GM12878 (cell line): ENCODE measurements at regions not wholly inside any gene's neighbourhood (a gene's known extent, or its start where the extent isn't known, plus 50 kb on each side); places are given as distances from the start of the nearest gene placed in this dataset.

Experiments used
- BHLHE40 ChIP-seq, 2 experiments: fragments of 450-650 bp in 1 of 2; IDR thresholded peaks; 2 replicates each; pipeline ENCODE4 v1.6.1; 2011 to 2017; ENCODE audit warnings: low read depth in 2 of 2, borderline replicate concordance in 1 of 2, improper control_type of control experiment in 1 of 2, low read length in 1 of 2, mild to moderate bottlenecking in 1 of 2
- CTCF ChIP-seq, 3 experiments: IDR thresholded peaks in 2 of 3; conservative IDR thresholded peaks in 1 of 3; 2 replicates each; pipeline ENCODE4 v1.5.1; 2011; ENCODE audit warnings: low read depth in 3 of 3, low read length in 3 of 3, mild to moderate bottlenecking in 3 of 3, control low read depth in 2 of 3, moderate library complexity in 2 of 3, inconsistent platforms in 1 of 3, mixed read lengths in 1 of 3; ENCODE audit not compliant: control insufficient read depth in 2 of 3, insufficient read depth in 1 of 3; ENCODE audit errors: extremely low read depth in 1 of 3
- POLR2A ChIP-seq: IDR thresholded peaks from 2 replicates; pipeline ENCODE4 v1.6.1; 2011; ENCODE audit warnings: low read depth, mild to moderate bottlenecking, low read length

- TF ChIP-seq POLR2A, result no peak
- TF ChIP-seq BHLHE40 (IDR thresholded peaks at IDR 0.05; ENCODE audit: borderline replicate concordance in 1 of 2, low read depth in 2 of 2, low read length in 1 of 2), result no peak
- no peak for TF ChIP-seq CTCF (IDR thresholded peaks at IDR 0.05 in 2 of 3, conservative IDR thresholded peaks at IDR 0.05 in 1 of 3; ENCODE audit: control insufficient read depth in 2 of 3, extremely low read depth in 1 of 3, insufficient read depth in 1 of 3, low read depth in 3 of 3, low read length in 3 of 3)
These were observed 274.8 kb downstream of the TEX29 start for GRCh38 chr13:111595276-111595675.
